Adrenal gland (tissue), 5 donors: ENCODE measurements at regions not wholly inside any gene's neighbourhood (a gene's known extent, or its start where the extent isn't known, plus 50 kb on each side); places are given as distances from the start of the nearest gene placed in this dataset.

Experiments
- CTCF ChIP-seq, 6 experiments: fragments of 450-650 bp in 4 of 6; fragments of 200-600 bp in 2 of 6; sonication (generic) in 1 of 6; IDR thresholded peaks; 1 replicate in 5 of 6; 2 replicates in 1 of 6; pipeline versions ENCODE4 v1.5.1 to v1.8.0; 2016 to 2021; ENCODE audit warnings: antibody characterized with exemption in 6 of 6, mild to moderate bottlenecking in 2 of 6, moderate library complexity in 1 of 6
- POLR2A ChIP-seq, 2 donors: fragments of 450-650 bp; IDR thresholded peaks; one replicate each; pipeline ENCODE4 v1.6.1; 2017; ENCODE audit warnings: antibody characterized with exemption in 2 of 2, mild to moderate bottlenecking in 2 of 2, moderate library complexity in 1 of 2
- donor health status: DM: no; HTN: no; CAD: no.

- no peak for TF ChIP-seq POLR2A (IDR thresholded peaks at IDR 0.05)
- TF ChIP-seq CTCF (IDR thresholded peaks at IDR 0.05) = no peak
These were observed 84.3 kb downstream of the PJA1 start for GRCh38 chrX:69080855-69081465.
